Gastroesophageal sphincter (tissue), 4 donors: ENCODE measurements at regions not wholly inside any gene's neighbourhood (a gene's known extent, or its start where the extent isn't known, plus 50 kb on each side); places are given as distances from the start of the nearest gene placed in this dataset.
"Not testable (repeated sequence)": the region's sequence is repeated elsewhere in the genome, so short reads cannot be mapped to it uniquely, and the experiment has no call there.

Experiments used
- ATAC-seq: fragments of 150-250 bp; one replicate; pipeline ENCODE4 v1.9.1; 2016; ENCODE audit warnings: mild to moderate bottlenecking, moderate library complexity
- H3K27ac ChIP-seq, 4 donors: fragments of 200-600 bp; sonication (generic) in 3 of 4; 1 replicate in 3 of 4; 2 replicates in 1 of 4; pipeline ENCODE4 v1.5.1; 2016 to 2019
- H3K27me3 ChIP-seq: fragments of 200-600 bp; sonication (generic); one replicate; pipeline ENCODE4 v1.5.1; 2019
- H3K36me3 ChIP-seq, 2 donors: fragments of 200-600 bp; sonication (generic); one replicate each; pipeline ENCODE4 v1.5.1; 2019; ENCODE audit warnings: control low read depth in 1 of 2
- H3K4me1 ChIP-seq, 3 donors: fragments of 200-600 bp; sonication (generic); 1 replicate in 2 of 3; 2 replicates in 1 of 3; pipeline ENCODE4 v1.5.1; 2016 to 2019; ENCODE audit warnings: control low read depth in 2 of 3
- H3K4me3 ChIP-seq, 2 donors: fragments of 200-600 bp; sonication (generic); one replicate each; pipeline ENCODE4 v1.5.1; 2019; ENCODE audit warnings: mild to moderate bottlenecking in 1 of 2, moderate library complexity in 1 of 2
- H3K9me3 ChIP-seq, 3 donors: fragments of 200-600 bp; sonication (generic); one replicate each; pipeline ENCODE4 v1.5.1; 2017 to 2019; ENCODE audit warnings: control low read depth in 2 of 3
- CTCF ChIP-seq, 4 experiments: fragments of 200-600 bp in 2 of 4; fragments of 450-650 bp in 2 of 4; sonication (generic) in 1 of 4; IDR thresholded peaks; one replicate each; pipeline ENCODE4 v1.5.1; 2017 to 2019; ENCODE audit warnings: antibody characterized with exemption in 4 of 4, mild to moderate bottlenecking in 2 of 4, moderate library complexity in 2 of 4
- EP300 ChIP-seq: sonication (generic); formaldehyde crosslinking; IDR thresholded peaks from one replicate; pipeline ENCODE4 v1.6.1; 2017; ENCODE audit warnings: antibody characterized with exemption, mild to moderate bottlenecking
- POLR2A ChIP-seq, 2 donors: fragments of 450-650 bp; IDR thresholded peaks; one replicate each; pipeline ENCODE4 v1.6.1; 2017; ENCODE audit warnings: antibody characterized with exemption in 2 of 2, mild to moderate bottlenecking in 2 of 2, moderate library complexity in 1 of 2
- POLR2AphosphoS5 ChIP-seq: sonication (generic); formaldehyde crosslinking; IDR thresholded peaks from one replicate; pipeline ENCODE4 v1.6.1; 2017; ENCODE audit warnings: antibody characterized with exemption
- WGBS, 2 donors: methylation state at CpG; one replicate each; pipeline ENCODE4 v1.1.5; 2018; ENCODE audit warnings: low coverage in 1 of 2; 5-methylcytosine and 5-hydroxymethylcytosine counted together

GRCh38 chr7:120070201-120070600, 202.8 kb upstream of the KCND2 start:
- TF ChIP-seq POLR2AphosphoS5, result no peak
- TF ChIP-seq EP300, result no peak
- no peak for TF ChIP-seq CTCF (IDR thresholded peaks at IDR 0.05)
- no peak for TF ChIP-seq POLR2A (IDR thresholded peaks at IDR 0.05)
- no peaks in the 10 kb centered on the region for H3K27me3 ChIP-seq
- WGBS, 2 donors, result no CpG with 5 or more reads among the region's 1 CpG

GRCh38 chr7:120077777-120078176, 195.2 kb upstream of the KCND2 start:
- H3K4me3 ChIP-seq, result no peak overlapping the region
- WGBS, 2 donors, result 79 to 87% methylated on average over 3 of the region's 3 CpGs
- H3K27ac ChIP-seq, result no peak overlapping the region
- H3K4me1 ChIP-seq, result no peaks in the 10 kb centered on the region
- no peaks in the 10 kb centered on the region for H3K27me3 ChIP-seq
- TF ChIP-seq EP300 (no peak), POLR2AphosphoS5 (no peak), POLR2A (IDR thresholded peaks at IDR 0.05) (no peak), CTCF (IDR thresholded peaks at IDR 0.05) (no peak)
- ATAC-seq, result no peak
- H3K36me3 ChIP-seq, result no peaks in the 10 kb centered on the region
- H3K9me3 ChIP-seq, result no peaks in the 10 kb centered on the region

More at GRCh38 chr7:120070201-120070600, 202.8 kb upstream of the KCND2 start:
- Histone ChIP-seq H3K9me3 (no peaks in the 10 kb centered on the region), H3K4me1 (no peaks in the 10 kb centered on the region), H3K27ac (no peak overlapping the region), H3K4me3 (no peak overlapping the region), H3K36me3 (no peaks in the 10 kb centered on the region)
- ATAC-seq, result no peak

- no peaks in the 10 kb centered on the region for H3K27me3 ChIP-seq
- H3K36me3 ChIP-seq, result no peaks in the 10 kb centered on the region
- ATAC-seq, result no peak
- H3K9me3 ChIP-seq, result no peaks in the 10 kb centered on the region
- H3K27ac ChIP-seq, result no peak overlapping the region
- 56 to 72% methylated on average over 1 of the region's 1 CpG for WGBS, 2 donors
- no peaks in the 10 kb centered on the region for H3K4me1 ChIP-seq
- TF ChIP-seq CTCF (IDR thresholded peaks at IDR 0.05), result no peak
- no peak for TF ChIP-seq EP300
- TF ChIP-seq POLR2AphosphoS5, result no peak
- no peak for TF ChIP-seq POLR2A (IDR thresholded peaks at IDR 0.05)
- H3K4me3 ChIP-seq, result no peak overlapping the region
Observed at GRCh38 chr7:120079022-120079421, 194.0 kb upstream of the KCND2 start.

- H3K4me3 ChIP-seq, result no peak overlapping the region
- TF ChIP-seq EP300, result no peak
- no peak for TF ChIP-seq CTCF (IDR thresholded peaks at IDR 0.05)
- no peak for TF ChIP-seq POLR2A (IDR thresholded peaks at IDR 0.05)
- no peak for TF ChIP-seq POLR2AphosphoS5
- no peak overlapping the region for H3K27ac ChIP-seq
- 52 to 71% methylated on average over 2 to 3 of the region's 3 CpGs for WGBS, 2 donors
- H3K27me3 ChIP-seq, result no peaks in the 10 kb centered on the region
- H3K9me3 ChIP-seq, result no peaks in the 10 kb centered on the region
- ATAC-seq, result no peak
- no peaks in the 10 kb centered on the region for H3K36me3 ChIP-seq
- H3K4me1 ChIP-seq, result no peaks in the 10 kb centered on the region
Observed at GRCh38 chr7:120079704-120080103, 193.3 kb upstream of the KCND2 start.

- not testable (repeated sequence) for H3K9me3 ChIP-seq, H3K36me3 ChIP-seq, ATAC-seq, H3K27me3 ChIP-seq, H3K4me1 ChIP-seq, H3K27ac ChIP-seq, H3K4me3 ChIP-seq
- WGBS, 2 donors, result 81% methylated on average over 8 of the region's 16 CpGs; no CpG with 5 or more reads in 1 of the 2 donors
Observed at GRCh38 chr7:120086468-120086867, 186.5 kb upstream of the KCND2 start.
